ENCODE measurements at regions not wholly inside any gene's neighbourhood (a gene's known extent, or its start where the extent isn't known, plus 50 kb on each side); places are given as distances from the start of the nearest gene placed in this dataset.

DNA sequence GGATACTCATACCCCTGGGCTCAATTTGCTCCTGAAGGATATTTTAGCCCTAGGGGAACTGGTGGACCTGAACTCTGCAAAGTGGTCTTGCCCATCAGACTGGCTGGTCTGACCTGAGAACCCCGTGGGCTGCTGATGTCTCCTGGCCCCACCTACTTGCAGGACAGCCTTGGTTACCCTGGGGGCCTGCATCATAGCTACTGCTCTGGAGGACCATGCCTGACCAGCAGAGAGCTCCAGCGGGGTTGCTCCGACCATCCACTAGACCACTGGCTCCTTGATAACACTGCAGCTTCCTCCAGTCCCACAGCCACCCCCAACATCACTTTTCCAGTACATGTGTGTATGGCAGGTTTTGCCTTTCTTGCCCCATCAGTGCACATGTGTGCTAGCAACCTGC, 331.6 kb upstream of the BRINP3 start:
- TF ChIP-seq ZNF274 (IDR thresholded peaks at IDR 0.05; ENCODE audit: low read depth, low read length) = no peak
- TF ChIP-seq YY1 (IDR thresholded peaks at IDR 0.05; ENCODE audit: insufficient read depth, insufficient read length) = no peak
- no peak for TF ChIP-seq SUZ12 (IDR thresholded peaks at IDR 0.05; ENCODE audit: extremely low read depth, insufficient read depth, insufficient read length)

Measured in NT2/D1 (cell line).